ENCODE measurements at regions not wholly inside any gene's neighbourhood (a gene's known extent, or its start where the extent isn't known, plus 50 kb on each side); places are given as distances from the start of the nearest gene placed in this dataset.

DNA sequence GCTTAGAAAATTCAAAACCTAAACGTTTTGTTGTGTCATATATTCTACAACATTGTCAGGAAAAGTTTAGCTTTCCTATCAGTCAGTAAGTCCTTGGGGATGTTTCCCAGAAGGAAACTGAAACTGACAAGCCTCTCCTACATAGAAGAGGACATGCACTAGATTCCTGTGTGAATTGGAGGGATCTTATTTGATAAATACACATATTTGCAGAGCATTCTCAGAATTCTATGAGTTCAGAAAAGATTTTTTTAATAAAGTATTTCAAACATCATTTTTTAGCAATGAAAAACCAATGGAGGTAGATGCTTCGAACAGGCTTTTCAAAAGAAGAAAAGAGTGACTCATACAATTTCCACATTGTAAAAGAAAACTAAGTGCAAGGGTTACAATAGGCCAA lies 1706.7 kb downstream of the SUCLG1 start:
- no peak for TF ChIP-seq BHLHE40 (IDR thresholded peaks at IDR 0.05; ENCODE audit: low read length)
- TF ChIP-seq, protein P1, sequence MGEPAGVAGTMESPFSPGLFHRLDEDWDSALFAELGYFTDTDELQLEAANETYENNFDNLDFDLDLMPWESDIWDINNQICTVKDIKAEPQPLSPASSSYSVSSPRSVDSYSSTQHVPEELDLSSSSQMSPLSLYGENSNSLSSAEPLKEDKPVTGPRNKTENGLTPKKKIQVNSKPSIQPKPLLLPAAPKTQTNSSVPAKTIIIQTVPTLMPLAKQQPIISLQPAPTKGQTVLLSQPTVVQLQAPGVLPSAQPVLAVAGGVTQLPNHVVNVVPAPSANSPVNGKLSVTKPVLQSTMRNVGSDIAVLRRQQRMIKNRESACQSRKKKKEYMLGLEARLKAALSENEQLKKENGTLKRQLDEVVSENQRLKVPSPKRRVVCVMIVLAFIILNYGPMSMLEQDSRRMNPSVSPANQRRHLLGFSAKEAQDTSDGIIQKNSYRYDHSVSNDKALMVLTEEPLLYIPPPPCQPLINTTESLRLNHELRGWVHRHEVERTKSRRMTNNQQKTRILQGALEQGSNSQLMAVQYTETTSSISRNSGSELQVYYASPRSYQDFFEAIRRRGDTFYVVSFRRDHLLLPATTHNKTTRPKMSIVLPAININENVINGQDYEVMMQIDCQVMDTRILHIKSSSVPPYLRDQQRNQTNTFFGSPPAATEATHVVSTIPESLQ (CRISPR knock-in tag; IDR thresholded peaks at IDR 0.05): no peak
